Effector CD4-positive, alpha-beta T cell (primary cell): ENCODE measurements at regions not wholly inside any gene's neighbourhood (a gene's known extent, or its start where the extent isn't known, plus 50 kb on each side); places are given as distances from the start of the nearest gene placed in this dataset.
"Not testable (repeated sequence)": the region's sequence is repeated elsewhere in the genome, so short reads cannot be mapped to it uniquely, and the experiment has no call there.

Source experiments
- DNase-seq: peaks from one replicate; pipeline ENCODE4 v3.0.0-alpha.2; 2020

GRCh38 chr13:50159607-50160006 is 144.4 kb downstream of the KCNRG start:
- no peak for DNase-seq

- no peak for DNase-seq
Observed at GRCh38 chr13:50161052-50161451, 145.8 kb downstream of the KCNRG start.

- no peak for DNase-seq
Observed at GRCh38 chr13:50162001-50162400, 146.8 kb downstream of the KCNRG start.

- DNase-seq = no peak
Observed at GRCh38 chr13:50162567-50162966, 147.3 kb downstream of the KCNRG start.

- DNase-seq = no peak
Observed at GRCh38 chr13:50167224-50167947, 152.1 kb downstream of the KCNRG start.

- no peak for DNase-seq
Observed at GRCh38 chr13:50167967-50168366, 152.7 kb downstream of the KCNRG start.

GRCh38 chr13:50168786-50169185 is 153.5 kb downstream of the KCNRG start:
- DNase-seq = no peak

GRCh38 chr13:50170447-50171037 is 155.3 kb downstream of the KCNRG start:
- DNase-seq = no peak

- DNase-seq = no peak
Observed at GRCh38 chr13:50171590-50172282, 156.5 kb downstream of the KCNRG start.

GRCh38 chr13:50173045-50173444 is 157.8 kb downstream of the KCNRG start:
- DNase-seq = not testable (repeated sequence)

GRCh38 chr13:50174630-50175029 is 159.4 kb downstream of the KCNRG start:
- no peak for DNase-seq

GRCh38 chr13:50179977-50180376 is 164.7 kb downstream of the KCNRG start:
- no peak for DNase-seq

GRCh38 chr13:50185769-50186763 is 170.8 kb downstream of the KCNRG start:
- DNase-seq = not testable (repeated sequence)

GRCh38 chr13:50187352-50188029 is 172.2 kb downstream of the KCNRG start:
- no peak for DNase-seq

- no peak for DNase-seq
Observed at GRCh38 chr13:50188696-50189095, 173.5 kb downstream of the KCNRG start.

GRCh38 chr13:50189450-50189849 is 174.2 kb downstream of the KCNRG start:
- no peak for DNase-seq

- DNase-seq = no peak
Observed at GRCh38 chr13:50191004-50191403, 175.8 kb downstream of the KCNRG start.

- DNase-seq = no peak
Observed at GRCh38 chr13:50192272-50192813, 177.1 kb downstream of the KCNRG start.

- no peak for DNase-seq
Observed at GRCh38 chr13:50195045-50195444, 179.8 kb downstream of the KCNRG start.

GRCh38 chr13:50196118-50196517 is 180.9 kb downstream of the KCNRG start:
- no peak for DNase-seq

GRCh38 chr13:50197705-50198104 is 182.5 kb downstream of the KCNRG start:
- DNase-seq = no peak

- DNase-seq = no peak
Observed at GRCh38 chr13:50198508-50198907, 183.3 kb downstream of the KCNRG start.
